Trophoblast cell (in vitro differentiated cells and primary cell): ENCODE measurements at regions not wholly inside any gene's neighbourhood (a gene's known extent, or its start where the extent isn't known, plus 50 kb on each side); places are given as distances from the start of the nearest gene placed in this dataset.

Experiments used
- DNase-seq, 2 donors: peaks; one replicate each; pipeline ENCODE4 v3.0.0-alpha.2; 2016
- H2AFZ ChIP-seq: 2 replicates; pipeline ENCODE4 v1.6.1; 2013; ENCODE audit warnings: low read length, moderate library complexity, mild to moderate bottlenecking; ENCODE audit not compliant: insufficient read depth, poor library complexity
- H2AK5ac ChIP-seq: 2 replicates; pipeline ENCODE4 v1.6.1; 2013; ENCODE audit warnings: mild to moderate bottlenecking, low read length
- H2BK120ac ChIP-seq: 2 replicates; pipeline ENCODE4 v1.6.1; 2013; ENCODE audit warnings: low read length, mild to moderate bottlenecking, moderate library complexity; ENCODE audit not compliant: insufficient read depth, poor library complexity
- H2BK12ac ChIP-seq: 2 replicates; pipeline ENCODE4 v1.6.1; 2013; ENCODE audit warnings: mild to moderate bottlenecking, low read length, moderate library complexity
- H2BK5ac ChIP-seq: 2 replicates; pipeline ENCODE4 v1.6.1; 2013; ENCODE audit warnings: low read length, low read depth, moderate library complexity, mild to moderate bottlenecking; ENCODE audit not compliant: poor library complexity
- H3K14ac ChIP-seq: 2 replicates; pipeline ENCODE4 v1.6.1; 2013; ENCODE audit warnings: mild to moderate bottlenecking, low read length
- H3K18ac ChIP-seq: 2 replicates; pipeline ENCODE4 v1.6.1; 2013; ENCODE audit warnings: mild to moderate bottlenecking, low read length
- H3K23ac ChIP-seq: 2 replicates; pipeline ENCODE4 v1.6.1; 2013; ENCODE audit warnings: low read length
- H3K27ac ChIP-seq: 2 replicates; pipeline ENCODE4 v1.5.1; 2013; ENCODE audit warnings: low read depth, mild to moderate bottlenecking, inconsistent platforms, low read length, moderate library complexity
- H3K27me3 ChIP-seq: 2 replicates; pipeline ENCODE4 v1.6.1; 2013; ENCODE audit warnings: inconsistent platforms, mild to moderate bottlenecking, low read length, moderate library complexity; ENCODE audit not compliant: insufficient read depth
- H3K36me3 ChIP-seq, 2 experiments: 1 replicate in 1 of 2; 2 replicates in 1 of 2; pipeline ENCODE4 v1.6.1; 2013; ENCODE audit warnings: low read length in 2 of 2, mild to moderate bottlenecking in 2 of 2, moderate library complexity in 1 of 2; ENCODE audit not compliant: insufficient read depth in 2 of 2, control insufficient read depth in 1 of 2
- H3K4ac ChIP-seq: 2 replicates; pipeline ENCODE4 v1.6.1; 2013; ENCODE audit warnings: low read depth, mild to moderate bottlenecking, low read length, moderate library complexity
- H3K4me1 ChIP-seq, 2 experiments: 1 replicate in 1 of 2; 2 replicates in 1 of 2; pipeline ENCODE4 v1.6.1; 2013; ENCODE audit warnings: low read length in 2 of 2, mild to moderate bottlenecking in 2 of 2, moderate library complexity in 1 of 2; ENCODE audit not compliant: insufficient read depth in 2 of 2, control insufficient read depth in 1 of 2
- H3K4me2 ChIP-seq: 2 replicates; pipeline ENCODE4 v1.6.1; 2013; ENCODE audit warnings: inconsistent platforms, mild to moderate bottlenecking, low read length, moderate library complexity
- H3K4me3 ChIP-seq: 2 replicates; pipeline ENCODE4 v1.5.1; 2013; ENCODE audit warnings: mild to moderate bottlenecking, low read depth, low read length, inconsistent platforms
- H3K79me1 ChIP-seq: one replicate; pipeline ENCODE4 v1.6.1; 2013; ENCODE audit warnings: low read length
- H3K79me2 ChIP-seq: 2 replicates; pipeline ENCODE4 v1.6.1; 2013; ENCODE audit warnings: low read length, mild to moderate bottlenecking; ENCODE audit not compliant: control insufficient read depth, insufficient read depth, poor library complexity
- H3K9ac ChIP-seq: 2 replicates; pipeline ENCODE4 v1.6.1; 2013; ENCODE audit warnings: mild to moderate bottlenecking, low read length
- H3K9me3 ChIP-seq: 2 replicates; pipeline ENCODE4 v1.6.1; 2013; ENCODE audit warnings: low read depth, mild to moderate bottlenecking, control low read depth, inconsistent platforms, low read length; ENCODE audit not compliant: insufficient read depth
- H4K12ac ChIP-seq: 2 replicates; pipeline ENCODE4 v1.6.1; 2013; ENCODE audit warnings: low read depth, mild to moderate bottlenecking, low read length, moderate library complexity
- H4K8ac ChIP-seq: 2 replicates; pipeline ENCODE4 v1.6.1; 2013; ENCODE audit warnings: low read depth, mild to moderate bottlenecking, low read length, moderate library complexity
- H4K91ac ChIP-seq: one replicate; pipeline ENCODE4 v1.6.1; 2013; ENCODE audit warnings: low read depth, mild to moderate bottlenecking, low read length, moderate library complexity
- WGBS: extraction: QIAGEN DNeasy Blood & Tissue Kit; methylation state at CpG from one replicate; pipeline ENCODE4 v1.1.7; 2013; ENCODE audit warnings: missing lambda C conversion rate; ENCODE audit not compliant: insufficient read length, insufficient coverage; ENCODE audit errors: extremely low coverage; 5-methylcytosine and 5-hydroxymethylcytosine counted together

- DNase-seq: no peak
- Histone ChIP-seq H3K4me2 (no peak overlapping the region), H3K36me3 (no peaks in the 10 kb centered on the region), H2BK120ac (no peak overlapping the region), H3K79me2 (no peaks in the 10 kb centered on the region), H3K23ac (no peak overlapping the region), H3K27ac (no peak overlapping the region), H2AK5ac (no peak overlapping the region), H2AFZ (no peak overlapping the region), H4K8ac (no peak overlapping the region), H3K14ac (no peak overlapping the region), H2BK5ac (no peak overlapping the region), H3K18ac (no peak overlapping the region), H2BK12ac (no peak overlapping the region), H3K4me1 (no peaks in the 10 kb centered on the region), H3K9ac (no peak overlapping the region), H3K4me3 (no peak overlapping the region), H4K91ac (no peak overlapping the region), H4K12ac (no peak overlapping the region), H3K4ac (no peak overlapping the region), H3K27me3 (no peaks in the 10 kb centered on the region), H3K79me1 (no peaks in the 10 kb centered on the region), H3K9me3 (no peaks in the 10 kb centered on the region)
- no CpG with 5 or more reads among the region's 2 CpGs for WGBS
Observed at GRCh38 chr5:117813850-117814249, 1174.5 kb downstream of the DTWD2 start.

- H3K79me1 ChIP-seq: no peaks in the 10 kb centered on the region
- H3K9me3 ChIP-seq: no peaks in the 10 kb centered on the region
Observed at GRCh38 chr5:117812861-117813260, 1175.5 kb downstream of the DTWD2 start.

GRCh38 chr5:117809251-117809650 is 1179.1 kb downstream of the DTWD2 start:
- Histone ChIP-seq H3K9ac (no peak overlapping the region), H3K23ac (no peak overlapping the region), H2AFZ (no peak overlapping the region), H2BK5ac (no peak overlapping the region), H3K14ac (no peak overlapping the region), H3K4me3 (no peak overlapping the region), H2BK120ac (no peak overlapping the region), H4K8ac (no peak overlapping the region), H3K36me3 (no peaks in the 10 kb centered on the region), H3K9me3 (no peaks in the 10 kb centered on the region), H3K4me2 (no peak overlapping the region), H4K12ac (no peak overlapping the region), H3K27me3 (no peaks in the 10 kb centered on the region), H3K79me2 (no peaks in the 10 kb centered on the region), H3K79me1 (no peaks in the 10 kb centered on the region), H3K4ac (no peak overlapping the region), H3K27ac (no peak overlapping the region), H3K4me1 (no peaks in the 10 kb centered on the region), H4K91ac (no peak overlapping the region), H3K18ac (no peak overlapping the region), H2AK5ac (no peak overlapping the region), H2BK12ac (no peak overlapping the region)
- no CpG with 5 or more reads among the region's 4 CpGs for WGBS
- no peak for DNase-seq

More at GRCh38 chr5:117812861-117813260, 1175.5 kb downstream of the DTWD2 start:
- Histone ChIP-seq H2BK5ac (no peak overlapping the region), H4K12ac (no peak overlapping the region), H2BK12ac (no peak overlapping the region), H3K27ac (no peak overlapping the region), H3K23ac (no peak overlapping the region), H3K27me3 (no peaks in the 10 kb centered on the region), H3K18ac (no peak overlapping the region), H3K36me3 (no peaks in the 10 kb centered on the region), H3K4me3 (no peak overlapping the region), H2AFZ (no peak overlapping the region), H2AK5ac (no peak overlapping the region), H3K14ac (no peak overlapping the region), H2BK120ac (no peak overlapping the region), H3K4me2 (no peak overlapping the region), H3K4ac (no peak overlapping the region), H3K79me2 (no peaks in the 10 kb centered on the region), H4K91ac (no peak overlapping the region), H3K4me1 (no peaks in the 10 kb centered on the region), H3K9ac (no peak overlapping the region), H4K8ac (no peak overlapping the region)
- DNase-seq: no peak
- WGBS: no CpG with 5 or more reads among the region's 1 CpG

GRCh38 chr5:117805058-117805457 is 1183.3 kb downstream of the DTWD2 start:
- no peak overlapping the region for H2AK5ac ChIP-seq
- H4K91ac ChIP-seq: no peak overlapping the region
- no peak overlapping the region for H3K23ac ChIP-seq
- H2BK120ac ChIP-seq: no peak overlapping the region
- no peak for DNase-seq
- no peak overlapping the region for H3K4me3 ChIP-seq
- no peaks in the 10 kb centered on the region for H3K79me2 ChIP-seq
- no CpG with 5 or more reads among the region's 1 CpG for WGBS
- H3K4me1 ChIP-seq: no peaks in the 10 kb centered on the region
- no peak overlapping the region for H3K27ac ChIP-seq
- H2BK5ac ChIP-seq: no peak overlapping the region
- H2BK12ac ChIP-seq: no peak overlapping the region
- no peaks in the 10 kb centered on the region for H3K79me1 ChIP-seq
- no peaks in the 10 kb centered on the region for H3K36me3 ChIP-seq
- H3K27me3 ChIP-seq: no peaks in the 10 kb centered on the region
- no peak overlapping the region for H3K18ac ChIP-seq
- H2AFZ ChIP-seq: no peak overlapping the region
- no peak overlapping the region for H3K9ac ChIP-seq
- no peak overlapping the region for H3K4me2 ChIP-seq
- no peak overlapping the region for H4K12ac ChIP-seq
- no peaks in the 10 kb centered on the region for H3K9me3 ChIP-seq
- H4K8ac ChIP-seq: no peak overlapping the region
- H3K4ac ChIP-seq: no peak overlapping the region
- H3K14ac ChIP-seq: no peak overlapping the region
